ENCODE measurements at regions not wholly inside any gene's neighbourhood (a gene's known extent, or its start where the extent isn't known, plus 50 kb on each side); places are given as distances from the start of the nearest gene placed in this dataset.
"Not testable (repeated sequence)": the region's sequence is repeated elsewhere in the genome, so short reads cannot be mapped to it uniquely, and the experiment has no call there.

DNA sequence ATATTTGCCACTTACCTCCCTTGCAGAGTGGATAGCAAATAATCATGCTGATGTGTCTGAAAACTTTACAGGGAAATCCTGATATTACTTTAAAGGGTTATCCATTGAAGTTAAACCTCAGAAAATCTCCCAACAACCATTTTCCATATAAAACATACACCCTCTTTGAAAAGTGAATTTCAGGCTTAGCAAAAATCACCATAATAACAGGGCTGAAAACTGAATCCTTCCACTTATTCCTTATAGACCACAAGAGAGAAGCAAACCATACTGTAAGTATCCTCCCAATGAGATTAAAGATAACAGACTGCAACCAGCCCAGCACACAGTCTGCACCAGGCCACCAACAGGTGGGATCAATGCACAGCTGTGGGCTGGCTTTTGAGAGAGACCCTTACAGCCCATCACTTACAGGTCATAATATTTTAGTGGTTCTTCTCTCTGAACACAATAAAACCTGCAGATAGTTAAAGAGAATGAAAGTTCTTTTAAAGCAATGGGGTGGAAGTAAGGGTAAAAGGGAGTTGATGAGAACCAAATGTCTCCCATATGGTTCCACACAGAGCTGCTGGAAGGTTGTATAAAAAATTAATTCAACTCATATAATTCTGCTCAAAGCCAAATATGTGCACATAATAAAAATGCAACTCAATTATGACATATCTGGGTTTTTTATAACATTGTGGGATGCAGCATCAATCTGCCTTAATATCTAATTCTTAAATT, 376.2 kb upstream of the GRAMD2B start:
- DNase-seq: no peak

DNA sequence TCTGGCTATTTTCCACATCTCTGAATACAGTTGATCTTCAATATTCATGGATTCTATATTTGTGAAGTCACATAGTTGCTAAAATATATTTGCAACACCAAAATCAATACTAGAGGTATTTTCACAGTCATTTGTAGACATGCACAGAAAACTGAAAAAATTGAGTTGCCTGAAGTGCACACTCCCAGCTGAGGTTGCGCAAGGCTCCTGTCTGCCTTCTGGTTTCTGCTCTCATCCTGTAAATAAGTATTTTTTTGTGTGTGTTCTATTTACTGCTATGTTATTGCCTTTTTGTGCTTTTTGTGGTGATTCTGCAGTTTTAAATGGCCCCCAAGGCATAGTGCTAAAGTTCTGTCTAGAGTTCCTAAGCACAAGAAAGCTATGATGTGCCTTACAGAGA, 371.1 kb upstream of the GRAMD2B start:
- no peak for DNase-seq

DNA sequence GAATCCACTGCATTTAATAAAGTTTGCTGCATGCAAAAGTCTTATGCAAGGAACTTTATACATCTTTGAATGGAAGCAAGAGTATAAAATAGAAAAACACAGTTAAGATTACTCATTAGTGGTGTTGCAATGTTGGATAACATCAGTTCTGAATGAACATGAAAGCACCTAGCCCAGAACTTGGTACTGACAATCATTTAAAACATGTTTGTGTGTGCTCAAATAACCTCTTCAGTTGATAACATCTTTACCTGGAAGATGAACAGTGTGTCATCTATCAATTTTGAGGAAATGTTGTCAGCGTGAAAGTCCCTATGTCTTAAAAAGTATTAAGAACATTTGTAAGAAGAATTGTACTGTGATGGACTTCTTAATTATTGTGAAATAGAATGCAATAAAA, 370.4 kb upstream of the GRAMD2B start:
- no peak for DNase-seq

DNA sequence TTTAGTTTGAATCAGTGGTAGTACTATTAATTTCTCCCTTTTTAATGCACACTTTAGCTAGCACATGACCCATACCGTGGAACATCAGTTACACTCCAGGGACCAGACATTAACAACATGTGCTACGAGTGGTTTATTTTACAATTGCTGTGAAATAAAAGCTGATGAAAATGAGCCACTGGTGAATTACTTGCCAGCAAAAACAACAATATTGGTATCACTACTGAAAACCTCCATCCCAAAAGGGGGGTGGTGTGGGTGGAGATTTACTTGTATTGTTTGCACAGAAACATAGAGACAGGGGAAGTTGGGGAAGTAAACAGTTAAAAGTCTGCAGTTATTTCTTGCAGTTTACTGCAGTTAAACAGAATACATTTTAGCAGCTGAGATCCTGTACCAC, 369.6 kb upstream of the GRAMD2B start:
- DNase-seq: no peak

DNA sequence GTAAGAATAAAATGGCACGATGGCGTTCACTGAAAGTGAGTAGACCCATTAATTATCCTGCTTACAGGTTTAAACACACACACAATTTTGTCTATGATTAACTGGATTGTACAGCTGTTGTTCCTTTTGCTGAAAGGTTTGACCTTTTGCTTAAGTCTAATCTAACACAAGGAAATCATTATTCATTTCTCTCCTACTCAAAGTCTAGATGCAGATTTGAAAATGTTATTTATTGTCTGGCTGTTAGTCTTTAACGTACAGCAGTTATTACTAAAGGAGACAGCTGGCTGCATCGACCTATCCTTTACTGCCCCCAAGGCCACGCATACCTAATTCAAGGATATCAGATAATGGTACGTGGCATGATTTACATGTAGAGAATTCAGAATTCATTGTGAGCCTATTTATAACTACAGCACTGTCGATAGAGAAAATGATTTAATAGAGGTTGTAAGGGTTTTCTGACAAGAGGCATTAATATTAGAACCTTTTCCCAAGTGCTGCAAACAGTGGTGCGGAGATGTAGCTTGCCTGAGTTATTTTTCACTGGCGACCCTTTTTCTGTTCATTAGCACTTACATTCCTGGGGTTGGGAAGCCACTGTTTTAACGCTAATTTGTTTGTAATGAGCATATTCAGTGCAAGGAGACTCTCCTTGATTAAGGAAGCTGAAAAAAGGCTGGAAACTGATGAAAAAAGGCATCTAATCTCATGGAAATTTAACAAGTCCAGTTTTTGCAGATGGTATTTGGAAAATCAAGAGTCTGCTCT, 368.4 kb upstream of the GRAMD2B start:
- DNase-seq: no peak

DNA sequence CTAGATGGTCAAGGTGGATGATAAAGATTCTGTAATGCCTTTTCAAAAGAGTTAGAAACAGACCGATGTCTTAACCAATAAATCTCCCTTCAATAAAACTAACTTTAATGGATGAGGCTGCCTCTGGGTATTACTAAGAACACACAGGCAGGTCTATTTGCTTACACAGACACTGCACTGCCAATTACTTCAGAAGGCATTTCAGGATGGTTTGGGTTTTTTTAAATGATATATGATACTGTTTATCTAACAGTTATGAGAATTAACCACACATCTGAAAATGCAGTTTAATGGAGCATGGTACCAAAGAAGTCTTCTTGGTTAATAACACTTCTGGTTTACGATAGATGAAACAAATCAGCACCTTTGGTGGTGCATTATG, 367.9 kb upstream of the GRAMD2B start:
- no peak for DNase-seq

DNA sequence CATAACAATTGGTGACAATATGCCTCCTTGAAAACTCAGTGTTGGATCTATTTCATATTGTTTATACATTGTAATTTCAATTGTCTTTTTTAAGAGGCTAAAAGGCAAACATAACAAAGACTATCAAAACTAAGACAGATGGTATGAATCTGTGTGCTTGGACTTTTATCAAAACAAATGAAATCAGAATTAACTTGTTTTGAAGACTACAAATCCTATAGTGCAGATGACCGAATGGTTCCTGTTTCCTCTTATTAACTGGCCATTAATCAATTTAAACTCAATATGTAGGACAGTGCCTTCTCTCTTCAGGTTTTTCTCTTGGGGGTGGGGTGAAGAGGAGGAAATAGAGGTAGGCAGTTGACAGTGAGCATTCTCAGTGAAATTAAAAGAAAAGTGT, 366.9 kb upstream of the GRAMD2B start:
- no peak for DNase-seq

DNA sequence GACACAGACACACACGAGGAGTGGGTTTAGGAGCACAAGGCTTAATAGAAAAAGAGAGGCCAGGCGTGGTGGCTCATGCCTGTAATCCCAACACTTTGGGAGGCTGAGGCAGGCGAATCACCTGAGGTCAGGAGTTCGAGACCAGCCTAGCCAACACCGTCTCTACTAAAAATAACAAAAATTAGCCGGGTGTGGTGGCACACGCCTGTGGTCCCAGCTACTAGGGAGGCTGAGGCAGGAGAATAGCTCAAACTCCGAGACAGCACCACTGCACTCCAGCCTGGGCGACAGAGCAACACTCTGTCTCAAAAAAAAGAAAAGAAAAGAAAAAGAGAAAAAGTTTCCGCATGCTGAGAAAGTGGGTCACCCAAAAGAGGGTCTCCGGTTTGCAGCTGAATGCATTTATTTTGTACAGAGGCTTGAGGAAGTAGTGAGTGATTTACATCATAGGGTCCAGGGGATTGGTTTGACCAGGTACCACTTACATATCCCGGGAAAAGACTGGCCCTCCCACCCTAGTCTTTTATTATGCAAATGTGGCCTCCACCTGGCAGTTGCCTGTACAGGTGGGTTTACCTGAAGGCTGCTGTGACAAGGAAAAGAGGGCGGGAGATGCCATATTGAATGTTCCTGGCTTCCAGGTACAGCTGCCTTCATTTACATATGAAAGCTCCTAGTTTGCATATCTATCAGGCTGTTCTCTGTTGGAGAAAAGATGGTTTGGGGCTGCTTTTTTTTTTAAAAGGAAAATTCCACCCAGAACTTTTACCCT, 366.2 kb upstream of the GRAMD2B start:
- no peak for DNase-seq

DNA sequence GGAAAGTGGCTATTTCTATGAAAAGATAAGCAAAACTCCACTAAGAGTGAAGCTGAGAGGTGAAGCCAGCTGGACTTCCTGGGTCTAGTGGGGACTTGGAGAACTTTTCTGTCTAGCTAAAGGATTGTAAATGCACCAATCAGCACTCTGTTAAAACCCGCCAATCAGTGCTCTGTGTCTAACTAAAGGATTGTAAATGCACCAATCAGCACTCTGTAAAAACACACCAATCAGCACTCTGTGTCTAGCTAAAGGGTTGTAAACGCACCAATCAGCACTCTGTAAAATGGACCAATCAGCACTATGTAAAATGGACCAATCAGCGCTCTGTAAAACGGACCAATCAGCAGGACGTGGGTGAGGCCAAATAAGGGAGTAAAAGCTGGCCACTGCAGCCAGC, 364.8 kb upstream of the GRAMD2B start:
- DNase-seq: not testable (repeated sequence)

DNA sequence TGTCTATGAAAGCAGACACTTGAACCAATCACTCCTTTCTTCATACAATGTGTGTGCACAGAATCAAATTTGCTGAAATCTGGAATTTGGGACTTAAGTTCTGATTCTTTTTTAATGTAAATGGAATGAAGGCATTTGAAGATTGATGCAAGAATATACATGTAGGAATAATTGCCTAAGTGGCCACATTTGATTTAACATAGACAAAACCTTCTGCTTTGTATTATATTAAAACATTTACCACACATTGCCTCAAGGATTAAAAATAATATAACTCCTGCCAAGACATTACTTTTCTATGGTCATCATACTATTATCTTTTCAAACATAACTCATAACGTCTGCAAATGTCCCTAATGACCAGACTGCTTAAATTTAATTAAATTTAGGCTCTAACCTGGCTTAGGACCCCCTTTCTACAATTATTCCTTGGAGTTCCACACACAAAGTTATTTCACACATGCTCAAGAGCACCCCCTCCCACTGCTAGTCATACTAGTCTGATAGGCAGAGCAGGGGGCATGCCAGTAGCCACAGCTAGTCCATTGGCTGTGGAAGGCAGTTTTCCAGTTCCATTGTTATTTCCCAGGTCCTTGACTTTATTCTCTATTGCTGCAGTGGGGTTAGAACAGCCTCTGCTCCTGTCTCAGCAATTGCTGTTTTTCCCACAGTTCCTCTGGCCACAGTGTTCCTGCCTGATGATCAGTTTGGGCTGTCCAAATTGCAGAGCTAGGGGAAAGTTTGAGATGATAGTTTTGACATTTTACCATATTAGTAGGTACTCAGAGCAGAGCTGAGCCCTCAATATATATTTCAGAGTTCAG, 360.6 kb upstream of the GRAMD2B start:
- DNase-seq: no peak

DNA sequence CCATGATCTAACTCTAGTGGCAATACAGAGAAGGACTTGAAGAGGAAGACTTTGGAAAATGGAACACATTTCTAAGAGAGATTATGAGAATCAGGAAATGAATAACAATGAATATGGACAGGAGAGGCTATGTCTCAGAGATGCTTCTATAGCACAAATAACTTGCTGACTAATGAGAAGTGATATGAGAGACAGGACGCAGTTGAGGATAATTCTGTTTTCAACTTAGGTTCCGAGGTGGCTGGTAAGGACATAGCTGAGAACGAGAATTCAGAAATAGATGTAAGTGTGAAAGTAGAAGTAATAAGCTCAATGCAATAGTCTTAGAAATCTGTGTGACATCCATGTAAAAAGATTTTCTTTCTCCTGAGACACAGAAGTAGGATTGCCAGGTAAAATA, 358.1 kb upstream of the GRAMD2B start:
- DNase-seq: no peak

DNA sequence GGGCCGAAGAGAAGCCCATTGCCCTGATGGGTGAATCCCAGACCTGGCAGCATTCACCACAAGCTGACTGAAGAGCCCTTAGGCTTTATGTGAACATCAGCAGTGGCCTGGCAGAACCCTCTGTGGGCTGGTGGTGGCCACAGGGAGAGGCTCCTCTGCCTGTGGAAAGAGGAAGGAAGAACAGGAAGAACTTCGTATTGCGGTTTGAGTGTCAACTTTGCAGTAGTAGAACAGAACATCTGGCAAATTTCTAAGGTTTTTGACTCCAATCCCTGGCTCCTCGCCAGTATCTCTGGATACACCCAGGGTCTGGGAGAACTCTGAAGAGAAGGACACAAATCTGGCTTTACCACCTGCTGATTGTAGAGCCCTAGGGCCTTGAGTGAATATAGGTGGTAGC, 356.4 kb upstream of the GRAMD2B start:
- no peak for DNase-seq

DNA sequence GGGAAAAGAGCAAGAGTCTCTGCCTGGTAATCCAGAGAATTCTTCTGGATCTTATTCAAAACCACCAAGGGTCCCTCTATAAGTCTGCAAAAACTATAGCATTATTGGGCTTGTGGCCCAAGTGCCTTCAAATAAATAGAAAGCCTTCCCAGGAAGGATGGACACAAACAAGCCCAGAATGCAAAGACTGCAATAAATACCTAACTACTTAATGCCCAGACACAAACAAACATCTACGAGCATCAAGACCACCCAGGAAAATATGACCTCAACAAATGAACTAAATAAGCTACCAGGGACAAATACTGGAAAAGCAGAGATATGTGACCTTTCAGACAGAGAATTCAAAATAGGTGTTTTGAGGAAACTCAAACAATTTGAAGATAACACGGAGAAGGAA, 355.8 kb upstream of the GRAMD2B start:
- DNase-seq: no peak

DNA sequence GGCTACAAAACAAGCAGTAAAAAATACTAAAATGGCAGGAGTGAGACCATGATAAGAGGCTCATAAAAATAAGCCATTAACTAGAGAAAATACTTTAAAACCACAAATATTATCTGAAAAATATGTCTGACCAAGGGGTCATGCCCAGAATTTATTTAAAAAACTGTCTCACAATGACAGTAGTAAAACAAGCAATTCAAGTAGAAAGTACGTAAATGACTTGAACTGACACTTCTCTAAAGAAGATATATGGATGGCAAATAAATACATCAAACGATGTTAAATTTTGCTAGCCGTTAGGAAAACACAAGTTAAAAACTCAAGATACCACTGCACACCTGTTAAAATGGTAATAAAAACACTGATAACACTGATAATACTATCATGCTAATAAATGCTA, 353.9 kb upstream of the GRAMD2B start:
- no peak for DNase-seq

DNA sequence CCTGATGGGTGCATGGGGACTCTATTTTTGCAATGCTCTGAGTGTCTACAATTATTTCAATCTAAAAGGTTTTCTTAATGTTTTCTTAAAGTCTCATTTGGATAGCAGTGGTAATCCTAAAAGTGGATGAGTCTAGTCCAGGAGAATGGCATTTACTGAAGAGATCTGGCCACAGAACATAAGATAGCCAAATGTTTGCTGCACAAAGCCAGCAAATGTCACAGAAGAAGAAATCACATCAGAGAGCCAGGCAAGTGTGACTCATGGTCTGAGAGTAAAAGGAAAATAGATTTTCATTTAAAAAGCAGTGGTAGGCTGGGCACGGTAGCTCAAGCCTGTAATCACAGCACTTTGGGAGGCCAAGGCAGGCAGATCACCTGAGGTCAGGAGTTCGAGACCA, 352.7 kb upstream of the GRAMD2B start:
- no peak for DNase-seq

DNA sequence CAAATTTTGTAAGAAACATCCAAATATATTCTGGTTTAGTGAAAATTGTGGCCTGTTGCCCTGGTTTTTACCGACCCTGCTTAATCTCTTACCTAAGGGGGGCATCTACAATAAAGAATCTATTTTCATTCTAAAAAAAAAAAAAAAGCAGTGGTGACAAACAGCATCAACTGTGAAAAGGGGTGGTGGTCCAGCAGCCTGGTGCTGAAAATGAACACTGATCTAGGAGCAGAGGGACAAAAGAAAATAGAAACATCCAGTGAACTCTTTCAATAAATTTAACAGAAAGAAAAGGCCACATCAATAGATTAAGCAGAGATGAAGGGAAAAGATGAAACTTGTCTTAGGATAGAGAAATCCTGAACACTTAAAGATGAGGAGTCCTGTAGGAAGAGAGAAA, 348.7 kb upstream of the GRAMD2B start:
- DNase-seq: no peak

DNA sequence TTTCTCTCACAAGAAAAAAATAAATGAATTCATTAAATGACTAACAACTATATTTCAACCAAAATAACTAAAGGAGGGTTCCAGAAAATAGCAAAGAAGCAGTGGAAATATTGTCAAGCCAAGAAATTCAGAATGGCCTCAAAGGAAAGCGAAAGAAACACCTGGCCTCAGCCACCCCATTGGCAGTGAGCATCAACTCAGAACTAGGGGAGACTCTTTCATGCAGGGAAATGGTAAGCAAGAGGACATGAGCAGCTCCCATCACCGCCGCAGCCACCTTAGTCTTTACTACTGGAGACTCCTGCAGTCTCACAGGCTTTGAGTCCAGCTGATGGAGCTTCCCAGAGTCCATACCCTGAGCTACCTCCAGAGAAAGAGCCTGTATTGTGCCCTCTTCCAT, 343.9 kb upstream of the GRAMD2B start:
- DNase-seq: no peak

DNA sequence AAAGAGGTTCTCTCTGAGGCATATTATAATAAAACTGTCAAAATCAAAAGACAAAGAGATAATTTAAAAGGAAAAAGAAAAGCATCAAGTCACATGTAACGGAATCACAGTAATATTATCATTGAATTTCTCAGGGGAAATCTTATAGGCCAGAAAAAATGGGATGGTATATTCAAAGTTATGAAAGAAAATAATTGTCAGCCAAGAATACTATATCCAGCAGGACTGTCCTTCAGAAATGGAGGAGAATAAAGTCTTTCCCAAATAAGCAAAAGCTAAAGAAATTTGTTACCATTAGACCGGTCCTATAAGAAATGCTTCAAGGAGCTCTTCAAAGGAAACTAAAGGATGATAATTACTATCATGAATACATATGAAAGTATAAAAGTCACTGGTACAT, 342.0 kb upstream of the GRAMD2B start:
- DNase-seq: no peak

DNA sequence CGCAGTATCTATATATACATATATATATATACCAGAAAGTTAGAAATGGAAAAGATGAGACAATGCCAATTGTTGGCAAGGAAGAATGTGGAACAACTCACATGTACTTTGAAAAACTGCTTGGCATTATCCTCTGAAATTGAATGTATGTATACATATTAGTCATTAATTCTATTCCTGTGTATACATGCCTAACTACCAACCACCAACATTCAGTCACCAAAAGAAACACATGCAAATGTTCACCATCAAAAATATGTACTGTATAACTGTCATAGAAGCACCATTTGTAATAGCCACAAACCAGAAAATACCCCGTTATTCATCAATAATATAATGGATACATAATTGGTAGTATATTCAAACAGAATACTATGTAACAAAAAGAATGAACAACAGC, 330.2 kb upstream of the GRAMD2B start:
- DNase-seq: no peak

DNA sequence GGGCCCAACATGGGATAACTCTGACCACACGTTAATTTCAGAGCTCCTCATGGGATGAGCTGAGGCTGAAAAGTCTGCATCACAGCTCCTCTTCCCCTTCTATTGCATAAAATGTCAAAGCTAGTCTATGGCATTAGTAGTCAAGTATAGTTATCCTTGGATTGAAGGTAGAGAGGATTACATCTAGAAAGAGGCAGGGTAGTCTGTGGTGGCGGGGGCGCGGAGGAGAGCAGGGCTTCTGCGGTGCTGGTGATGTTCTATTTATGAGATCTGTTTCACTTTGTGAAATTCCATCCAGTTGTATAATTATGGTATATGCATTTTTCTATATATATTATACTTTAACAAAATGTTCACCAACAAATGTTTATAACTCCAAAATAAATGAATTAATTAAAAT, 329.5 kb upstream of the GRAMD2B start:
- DNase-seq: no peak

DNA sequence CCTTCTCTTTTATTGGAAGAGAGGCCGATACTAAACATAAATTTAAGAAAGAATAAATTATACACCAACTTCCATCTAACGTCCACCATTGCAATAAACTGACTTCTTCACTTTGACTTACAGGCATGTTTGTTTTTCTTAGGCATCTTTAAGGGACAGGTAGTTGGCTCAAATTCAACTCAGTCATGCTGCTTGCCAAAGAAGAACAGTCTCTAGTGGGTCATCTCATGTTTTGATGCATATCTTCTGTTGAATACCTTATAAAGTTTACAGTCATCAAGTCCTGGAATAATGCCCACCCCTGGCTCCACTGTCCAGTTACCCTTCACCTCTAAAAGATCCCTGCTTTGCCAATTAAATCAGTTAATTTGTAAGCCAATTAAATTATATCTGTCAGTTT, 328.2 kb upstream of the GRAMD2B start:
- DNase-seq: no peak

DNA sequence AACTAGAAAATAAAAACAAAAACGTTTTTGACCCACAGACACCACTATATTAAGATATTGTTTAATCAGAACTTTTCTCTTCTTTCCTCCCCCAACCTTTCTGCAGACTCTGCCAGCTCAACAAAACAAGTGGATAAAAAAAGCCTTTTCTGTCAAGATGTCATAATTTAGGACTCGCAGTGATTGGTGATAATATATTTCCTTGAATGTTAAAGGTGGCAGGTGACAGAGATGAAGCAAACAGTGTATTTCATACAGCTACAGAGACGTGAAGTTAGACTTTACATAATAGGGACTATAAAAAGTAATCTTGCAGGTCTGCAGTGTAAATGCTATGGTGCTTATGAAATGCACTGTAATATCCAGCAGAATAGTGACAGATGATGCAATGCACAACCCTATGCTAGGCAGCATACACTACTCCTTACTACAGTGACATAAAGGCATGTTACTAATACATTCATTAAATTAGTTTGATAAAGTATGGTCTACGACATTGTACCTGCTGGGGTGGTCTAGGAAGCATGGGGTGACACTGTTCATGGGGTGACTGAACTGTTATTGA, 326.7 kb upstream of the GRAMD2B start:
- DNase-seq: no peak

DNA sequence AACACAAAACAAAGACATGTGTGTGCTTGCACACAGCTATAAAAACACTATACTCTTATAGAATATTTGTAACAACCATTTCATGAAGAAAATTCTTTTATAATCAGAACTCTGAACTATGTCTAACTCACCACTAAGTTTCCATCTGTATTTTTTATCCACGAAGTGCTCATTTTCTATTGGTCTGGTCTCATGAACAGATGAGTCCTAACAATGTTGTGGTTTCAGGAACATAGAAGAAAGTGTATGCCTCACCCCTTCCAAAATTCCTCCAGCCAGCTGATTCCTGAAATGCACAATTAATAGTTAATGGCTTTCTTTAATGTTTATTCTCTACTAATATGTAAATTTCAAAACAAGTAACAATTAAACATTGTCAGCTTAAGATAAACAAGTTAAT, 325.3 kb upstream of the GRAMD2B start:
- no peak for DNase-seq

Measured in central memory CD4-positive, alpha-beta T cell (primary cell).